ENCODE measurements at regions not wholly inside any gene's neighbourhood (a gene's known extent, or its start where the extent isn't known, plus 50 kb on each side); places are given as distances from the start of the nearest gene placed in this dataset.
"Not testable (repeated sequence)": the region's sequence is repeated elsewhere in the genome, so short reads cannot be mapped to it uniquely, and the experiment has no call there.

DNA sequence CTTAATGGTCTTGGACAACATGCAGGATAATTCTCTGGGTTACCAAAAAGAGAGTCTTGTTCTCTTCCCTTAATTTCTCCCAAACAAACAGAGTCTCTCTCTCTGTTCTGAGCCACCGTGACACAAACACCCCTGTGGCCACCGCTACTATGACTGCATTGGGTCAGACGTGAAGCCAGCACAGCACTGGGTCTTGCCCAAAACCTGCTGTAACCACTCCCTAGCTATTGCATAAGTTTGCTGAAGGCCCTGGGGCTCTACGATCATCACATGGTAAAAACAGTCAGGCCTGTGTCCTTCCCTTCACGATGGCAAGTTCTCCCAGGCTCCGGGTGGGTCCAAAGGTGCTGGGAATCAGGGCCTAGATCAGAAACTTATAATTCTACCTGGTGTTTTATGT, 117.1 kb downstream of the THSD1 start:
- TF ChIP-seq, protein P1, sequence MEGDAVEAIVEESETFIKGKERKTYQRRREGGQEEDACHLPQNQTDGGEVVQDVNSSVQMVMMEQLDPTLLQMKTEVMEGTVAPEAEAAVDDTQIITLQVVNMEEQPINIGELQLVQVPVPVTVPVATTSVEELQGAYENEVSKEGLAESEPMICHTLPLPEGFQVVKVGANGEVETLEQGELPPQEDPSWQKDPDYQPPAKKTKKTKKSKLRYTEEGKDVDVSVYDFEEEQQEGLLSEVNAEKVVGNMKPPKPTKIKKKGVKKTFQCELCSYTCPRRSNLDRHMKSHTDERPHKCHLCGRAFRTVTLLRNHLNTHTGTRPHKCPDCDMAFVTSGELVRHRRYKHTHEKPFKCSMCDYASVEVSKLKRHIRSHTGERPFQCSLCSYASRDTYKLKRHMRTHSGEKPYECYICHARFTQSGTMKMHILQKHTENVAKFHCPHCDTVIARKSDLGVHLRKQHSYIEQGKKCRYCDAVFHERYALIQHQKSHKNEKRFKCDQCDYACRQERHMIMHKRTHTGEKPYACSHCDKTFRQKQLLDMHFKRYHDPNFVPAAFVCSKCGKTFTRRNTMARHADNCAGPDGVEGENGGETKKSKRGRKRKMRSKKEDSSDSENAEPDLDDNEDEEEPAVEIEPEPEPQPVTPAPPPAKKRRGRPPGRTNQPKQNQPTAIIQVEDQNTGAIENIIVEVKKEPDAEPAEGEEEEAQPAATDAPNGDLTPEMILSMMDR (IDR thresholded peaks at IDR 0.05) = not testable (repeated sequence)
- TF ChIP-seq, protein P2, sequence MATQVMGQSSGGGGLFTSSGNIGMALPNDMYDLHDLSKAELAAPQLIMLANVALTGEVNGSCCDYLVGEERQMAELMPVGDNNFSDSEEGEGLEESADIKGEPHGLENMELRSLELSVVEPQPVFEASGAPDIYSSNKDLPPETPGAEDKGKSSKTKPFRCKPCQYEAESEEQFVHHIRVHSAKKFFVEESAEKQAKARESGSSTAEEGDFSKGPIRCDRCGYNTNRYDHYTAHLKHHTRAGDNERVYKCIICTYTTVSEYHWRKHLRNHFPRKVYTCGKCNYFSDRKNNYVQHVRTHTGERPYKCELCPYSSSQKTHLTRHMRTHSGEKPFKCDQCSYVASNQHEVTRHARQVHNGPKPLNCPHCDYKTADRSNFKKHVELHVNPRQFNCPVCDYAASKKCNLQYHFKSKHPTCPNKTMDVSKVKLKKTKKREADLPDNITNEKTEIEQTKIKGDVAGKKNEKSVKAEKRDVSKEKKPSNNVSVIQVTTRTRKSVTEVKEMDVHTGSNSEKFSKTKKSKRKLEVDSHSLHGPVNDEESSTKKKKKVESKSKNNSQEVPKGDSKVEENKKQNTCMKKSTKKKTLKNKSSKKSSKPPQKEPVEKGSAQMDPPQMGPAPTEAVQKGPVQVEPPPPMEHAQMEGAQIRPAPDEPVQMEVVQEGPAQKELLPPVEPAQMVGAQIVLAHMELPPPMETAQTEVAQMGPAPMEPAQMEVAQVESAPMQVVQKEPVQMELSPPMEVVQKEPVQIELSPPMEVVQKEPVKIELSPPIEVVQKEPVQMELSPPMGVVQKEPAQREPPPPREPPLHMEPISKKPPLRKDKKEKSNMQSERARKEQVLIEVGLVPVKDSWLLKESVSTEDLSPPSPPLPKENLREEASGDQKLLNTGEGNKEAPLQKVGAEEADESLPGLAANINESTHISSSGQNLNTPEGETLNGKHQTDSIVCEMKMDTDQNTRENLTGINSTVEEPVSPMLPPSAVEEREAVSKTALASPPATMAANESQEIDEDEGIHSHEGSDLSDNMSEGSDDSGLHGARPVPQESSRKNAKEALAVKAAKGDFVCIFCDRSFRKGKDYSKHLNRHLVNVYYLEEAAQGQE (IDR thresholded peaks at IDR 0.05; ENCODE audit: insufficient read depth in 1 of 2, low read depth in 2 of 2, low read length in 1 of 2) = not testable (repeated sequence)
- not testable (repeated sequence) for TF ChIP-seq SIN3A (IDR thresholded peaks at IDR 0.05; ENCODE audit: borderline replicate concordance, insufficient read depth, low read depth, low read length); POLR2AphosphoS5 (IDR thresholded peaks at IDR 0.05; ENCODE audit: low read depth, low read length)
